Astrocyte (in vitro differentiated cells and primary cell): ENCODE measurements at regions not wholly inside any gene's neighbourhood (a gene's known extent, or its start where the extent isn't known, plus 50 kb on each side); places are given as distances from the start of the nearest gene placed in this dataset.

Source experiments
- CTCF ChIP-seq: IDR thresholded peaks from 2 replicates; pipeline ENCODE4 v1.5.1; 2011; ENCODE audit warnings: low read depth, mild to moderate bottlenecking, inconsistent platforms, low read length, moderate library complexity; ENCODE audit not compliant: insufficient read depth
- EZH2 ChIP-seq: IDR thresholded peaks from 2 replicates; pipeline ENCODE4 v1.6.1; 2012; ENCODE audit warnings: mild to moderate bottlenecking, low read length, inconsistent platforms; ENCODE audit not compliant: insufficient read depth

- no peak for TF ChIP-seq CTCF
- no peak for TF ChIP-seq EZH2
Measured at GRCh38 chr13:74187564-74187963, 53.4 kb upstream of the KLF12 start.
